Skeletal muscle cell (primary cell): ENCODE measurements at regions not wholly inside any gene's neighbourhood (a gene's known extent, or its start where the extent isn't known, plus 50 kb on each side); places are given as distances from the start of the nearest gene placed in this dataset.

Experiments used
- DNase-seq: peaks from one replicate; pipeline ENCODE4 v3.0.0-alpha.2; 2010; ENCODE audit warnings: low read depth
- H3K4me3 ChIP-seq: 2 replicates; pipeline ENCODE4 v1.5.1; 2011; ENCODE audit warnings: low read depth, mild to moderate bottlenecking, control low read depth, low read length, moderate library complexity

DNA sequence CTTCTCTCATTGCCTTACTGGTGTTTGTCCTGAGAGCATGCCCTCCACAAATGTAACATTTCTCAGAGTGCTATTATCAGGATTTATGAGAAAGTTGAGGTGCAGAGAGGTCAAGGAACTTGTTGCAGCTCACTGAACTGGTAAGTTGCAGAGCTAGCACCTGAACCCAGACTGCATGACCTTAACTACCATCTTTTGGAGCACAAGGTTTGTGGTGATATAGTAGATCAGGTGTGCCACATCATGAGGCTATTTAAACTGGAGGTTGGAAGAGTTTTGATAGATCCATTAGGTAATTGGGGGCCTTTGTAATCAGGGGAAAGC, 112.0 kb upstream of the CITED2 start:
- DNase-seq, result no peak
- H3K4me3 ChIP-seq, result no peak overlapping the region

GRCh38 chr6:139485742-139486475, 111.5 kb upstream of the CITED2 start:
- DNase-seq, result no peak
- H3K4me3 ChIP-seq, result no peak overlapping the region

- H3K4me3 ChIP-seq, result no peak overlapping the region
- no peak for DNase-seq
Measured at GRCh38 chr6:139485185-139485584, 110.7 kb upstream of the CITED2 start.

GRCh38 chr6:139483079-139483478, 108.6 kb upstream of the CITED2 start:
- no peak for DNase-seq
- H3K4me3 ChIP-seq, result no peak overlapping the region

DNA sequence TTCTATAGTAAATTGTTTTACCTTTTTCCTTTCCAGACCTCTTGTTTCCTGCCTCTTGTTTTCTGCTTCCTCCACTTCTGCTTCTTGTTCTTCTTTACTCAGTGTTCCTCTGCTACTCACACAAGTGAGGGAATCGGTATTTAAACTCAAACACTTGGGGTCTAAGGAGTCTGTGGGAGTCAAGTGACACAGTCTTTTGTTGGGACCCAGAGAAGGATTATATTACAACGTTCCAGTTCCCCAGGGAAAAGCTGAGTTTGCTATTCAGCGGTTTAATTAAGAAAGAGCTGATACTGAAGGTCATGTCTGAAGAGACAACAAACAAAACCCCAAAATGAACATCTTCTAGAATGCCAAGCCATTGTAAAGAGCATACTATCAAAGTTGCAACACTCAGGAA, 107.8 kb upstream of the CITED2 start:
- no peak overlapping the region for H3K4me3 ChIP-seq
- DNase-seq, result no peak

DNA sequence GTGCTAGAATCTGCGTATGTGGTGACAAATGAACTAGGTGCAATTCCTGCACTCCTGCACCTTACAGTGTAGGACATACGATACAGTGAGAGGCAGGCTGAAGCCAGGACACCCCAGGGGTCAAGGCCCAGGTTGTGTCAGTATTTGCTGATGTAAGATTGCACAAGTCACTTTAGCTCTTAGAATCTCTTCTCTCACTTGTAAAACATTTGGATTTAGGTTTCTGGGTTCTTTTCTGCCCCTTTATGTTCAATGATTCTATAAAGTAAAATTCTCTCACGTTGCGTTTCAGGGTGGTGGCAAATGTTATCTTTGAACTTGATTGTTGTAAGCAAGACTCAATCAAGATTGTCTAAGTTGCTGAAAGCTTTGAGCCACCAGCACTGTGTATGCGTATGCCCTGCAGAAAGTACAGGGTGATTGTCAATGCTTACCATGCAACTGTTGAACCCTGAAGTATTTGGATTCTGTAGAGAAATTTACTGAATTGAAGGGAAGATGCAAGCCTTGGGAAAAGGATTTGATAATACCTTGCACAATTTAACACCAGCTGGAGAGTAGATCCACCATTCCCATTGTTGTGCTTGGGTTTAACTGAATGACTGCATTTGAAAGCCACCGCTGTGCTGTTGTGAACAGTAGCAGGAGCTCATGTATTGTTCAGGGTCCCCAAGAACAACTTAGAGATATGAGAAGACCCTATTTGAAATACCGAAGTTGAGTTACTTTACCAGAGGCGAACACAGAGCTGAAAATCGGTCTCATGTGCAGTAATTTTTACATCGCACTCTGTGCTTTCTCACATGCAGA, 106.1 kb upstream of the CITED2 start:
- H3K4me3 ChIP-seq, result no peak overlapping the region
- DNase-seq, result no peak

- DNase-seq, result no peak
- no peak overlapping the region for H3K4me3 ChIP-seq
Measured at GRCh38 chr6:139479433-139480222, 105.2 kb upstream of the CITED2 start.

DNA sequence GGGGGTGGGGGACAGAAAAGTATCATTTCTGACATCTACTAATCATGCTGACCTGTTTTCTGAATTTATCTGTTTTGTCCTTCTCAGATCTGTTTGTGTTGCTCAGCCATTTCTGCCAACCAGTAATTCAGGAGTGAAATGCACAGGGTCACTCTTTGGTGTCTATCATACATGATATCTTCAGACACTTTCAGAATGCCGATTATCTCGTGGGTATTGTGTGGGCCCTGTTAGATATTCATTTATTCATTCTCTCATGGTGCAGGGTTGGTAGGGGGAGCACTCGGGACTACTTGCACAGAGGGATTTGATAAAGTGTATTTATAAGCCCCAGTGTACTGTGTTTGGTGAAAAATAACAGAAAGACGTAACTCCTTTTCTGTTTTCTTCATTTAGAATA, 101.2 kb upstream of the CITED2 start:
- no peak overlapping the region for H3K4me3 ChIP-seq
- DNase-seq, result no peak

- no peak for DNase-seq
- H3K4me3 ChIP-seq, result no peak overlapping the region
Measured at GRCh38 chr6:139475241-139475640, 100.8 kb upstream of the CITED2 start.

- no peak overlapping the region for H3K4me3 ChIP-seq
- no peak for DNase-seq
Measured at GRCh38 chr6:139474145-139475108, 100.0 kb upstream of the CITED2 start.

GRCh38 chr6:139473731-139474130, 99.3 kb upstream of the CITED2 start:
- no peak overlapping the region for H3K4me3 ChIP-seq
- DNase-seq, result no peak

- H3K4me3 ChIP-seq, result no peak overlapping the region
Measured at GRCh38 chr6:139473231-139473701, 98.8 kb upstream of the CITED2 start.

DNA sequence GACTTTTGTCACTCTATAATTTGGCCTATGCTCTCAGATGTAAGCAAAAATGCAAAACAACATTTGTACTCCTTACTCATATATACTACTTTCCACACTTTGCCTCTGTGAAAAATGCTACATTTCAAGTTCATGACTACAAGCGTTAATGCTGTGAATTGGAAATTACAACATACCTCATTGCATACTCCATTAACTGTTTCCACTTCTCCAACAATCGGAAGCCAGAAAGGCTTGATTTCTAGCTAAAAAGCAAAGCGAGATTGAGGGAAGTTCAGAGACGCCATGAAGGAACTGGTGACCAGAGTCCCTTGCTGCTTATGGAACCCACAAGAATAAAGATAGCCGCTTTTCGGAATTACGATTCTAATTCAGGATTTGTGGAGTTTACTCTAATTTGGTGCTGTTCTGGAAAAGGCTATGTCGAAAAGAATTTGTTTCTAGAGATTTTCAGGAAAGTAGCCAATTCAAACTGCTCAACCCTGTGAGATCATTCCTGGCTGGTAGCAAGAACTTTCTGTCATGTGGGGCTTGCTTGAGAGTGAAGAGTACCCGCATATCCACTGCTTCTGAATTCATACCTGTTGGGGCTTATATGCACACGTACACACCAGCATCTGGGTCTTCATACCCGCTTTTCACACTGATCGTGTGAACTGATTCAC, 98.0 kb upstream of the CITED2 start:
- DNase-seq, result no peak
- no peak overlapping the region for H3K4me3 ChIP-seq

More at GRCh38 chr6:139473231-139473701, 98.8 kb upstream of the CITED2 start:
- no peak for DNase-seq

DNA sequence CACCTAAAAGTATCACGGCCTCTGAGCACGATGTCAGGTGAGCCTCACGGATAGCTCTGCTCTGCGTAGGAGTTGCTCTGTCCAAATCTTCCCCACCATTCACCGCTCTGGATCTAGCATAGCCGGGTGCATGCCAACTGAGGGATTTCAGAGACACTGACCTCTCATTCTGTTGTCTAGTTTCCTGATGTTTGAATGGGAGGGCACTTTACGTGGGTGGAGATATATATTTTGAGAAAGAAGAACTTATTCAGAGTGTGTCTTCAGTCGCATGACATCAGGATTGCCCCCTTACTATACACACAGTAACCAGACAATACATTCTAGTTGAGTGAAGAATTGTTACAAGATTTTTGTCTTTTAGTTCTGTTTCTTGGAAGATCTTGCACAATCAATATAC, 96.5 kb upstream of the CITED2 start:
- H3K4me3 ChIP-seq, result no peak overlapping the region
- DNase-seq, result no peak

DNA sequence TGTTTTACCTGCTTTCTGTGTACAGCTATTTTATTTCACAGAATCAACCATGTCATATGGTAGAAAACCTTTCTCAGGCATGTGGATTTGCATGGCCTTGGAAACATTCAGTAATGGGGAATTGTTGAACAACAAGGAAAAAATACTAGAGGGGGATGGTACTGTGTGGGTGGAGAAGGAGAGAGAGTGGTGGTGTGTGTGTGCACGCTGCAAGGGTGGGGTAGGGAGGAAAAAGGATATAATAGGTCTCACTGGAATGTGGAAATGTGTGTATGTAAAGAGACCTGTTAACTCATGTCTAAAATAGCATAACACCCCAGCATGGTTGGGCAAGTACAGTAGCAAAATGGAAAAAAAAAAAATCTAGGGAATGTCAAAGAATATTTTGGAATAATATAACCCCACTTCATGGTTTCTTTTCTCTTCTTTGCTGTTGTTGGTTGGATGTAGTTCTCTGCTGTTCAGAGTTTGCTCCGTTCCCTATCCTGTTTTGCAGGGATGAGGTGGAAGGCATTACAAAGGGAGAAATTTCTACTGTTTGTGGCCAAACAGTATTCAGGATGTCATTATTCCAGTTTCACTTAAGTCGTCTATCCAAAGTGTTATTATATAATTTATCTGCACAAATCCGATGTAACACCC, 93.9 kb upstream of the CITED2 start:
- H3K4me3 ChIP-seq, result no peak overlapping the region
- DNase-seq, result no peak

- no peak for DNase-seq
- H3K4me3 ChIP-seq, result no peak overlapping the region
Measured at GRCh38 chr6:139457476-139457875, 83.0 kb upstream of the CITED2 start.

GRCh38 chr6:139452148-139452876, 77.9 kb upstream of the CITED2 start:
- DNase-seq, result peak; percentile 68
- no peak overlapping the region for H3K4me3 ChIP-seq

DNA sequence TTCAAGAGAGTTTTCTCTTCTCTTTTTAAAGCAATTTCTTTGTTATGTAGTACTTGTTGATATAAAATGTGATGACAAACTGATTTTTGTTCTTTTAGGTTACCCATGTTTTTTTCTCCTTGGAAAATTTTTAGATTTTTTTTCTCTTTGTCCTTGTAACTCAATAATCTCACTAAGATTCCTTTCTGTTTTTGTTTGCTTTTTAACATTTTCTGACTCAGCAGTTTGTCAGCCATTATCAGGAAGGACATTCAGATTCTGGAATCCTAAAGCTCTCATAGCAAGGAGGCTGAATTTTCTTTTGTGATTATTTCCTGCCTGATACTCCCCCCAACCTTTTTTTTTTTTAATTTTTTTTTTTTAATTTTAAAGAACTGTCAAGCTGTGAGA, 75.2 kb upstream of the CITED2 start:
- H3K4me3 ChIP-seq, result no peak overlapping the region
- no peak for DNase-seq
